ENCODE measurements at regions not wholly inside any gene's neighbourhood (a gene's known extent, or its start where the extent isn't known, plus 50 kb on each side); places are given as distances from the start of the nearest gene placed in this dataset.

DNA sequence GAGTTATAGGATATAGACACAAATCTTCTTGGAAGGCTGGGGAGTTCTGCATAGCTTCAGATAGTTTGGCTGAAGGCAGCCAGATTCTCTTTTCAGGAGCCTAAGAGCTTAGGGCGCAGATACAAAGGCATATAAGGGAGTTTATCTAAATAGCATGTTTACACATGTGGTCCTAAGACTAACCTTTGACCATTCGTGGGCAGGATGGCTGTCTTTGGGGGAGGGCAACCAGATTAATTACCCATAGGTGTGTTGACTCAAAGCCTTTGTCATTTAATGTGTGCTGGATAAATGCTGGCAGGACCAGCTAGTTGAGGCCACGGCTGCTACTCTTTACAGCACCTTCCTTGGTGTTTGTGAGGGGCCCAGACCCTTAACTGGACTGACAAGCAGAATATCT lies 71.8 kb downstream of the IER5 start:
- Histone ChIP-seq H4K91ac (ENCODE audit: low read depth, low read length) (no peak overlapping the region), H2BK12ac (ENCODE audit: low read length) (no peak overlapping the region), H3K79me2 (ENCODE audit: control insufficient read depth, insufficient read depth, low read length, poor library complexity) (no peaks in the 10 kb centered on the region), H4K12ac (ENCODE audit: low read depth, low read length) (no peak overlapping the region), H3K9ac (ENCODE audit: low read length) (no peak overlapping the region), H3K79me1 (ENCODE audit: low read length) (no peaks in the 10 kb centered on the region), H3K14ac (ENCODE audit: low read length) (no peak overlapping the region), H3K23ac (ENCODE audit: low read length) (no peak overlapping the region), H3K4me3 (ENCODE audit: low read depth, low read length) (no peak overlapping the region), H3K4me1 (ENCODE audit: control insufficient read depth in 1 of 2, insufficient read depth in 2 of 2, low read length in 2 of 2) (no peaks in the 10 kb centered on the region), H3K9me3 (ENCODE audit: insufficient read depth, low read depth, low read length) (peaks cover 7% of the 10 kb centered on the region), H3K18ac (ENCODE audit: low read length) (no peak overlapping the region), H3K27ac (ENCODE audit: low read depth, low read length) (no peak overlapping the region), H2AK5ac (ENCODE audit: low read length) (no peak overlapping the region), H3K27me3 (ENCODE audit: insufficient read depth, low read length) (no peaks in the 10 kb centered on the region), H2BK120ac (ENCODE audit: insufficient read depth, low read length, poor library complexity) (no peak overlapping the region), H2BK5ac (ENCODE audit: low read depth, low read length, poor library complexity) (no peak overlapping the region), H3K4ac (ENCODE audit: low read depth, low read length) (no peak overlapping the region), H4K8ac (ENCODE audit: low read depth, low read length) (no peak overlapping the region), H3K36me3 (ENCODE audit: control insufficient read depth in 1 of 2, insufficient read depth in 2 of 2, low read length in 2 of 2) (no peaks in the 10 kb centered on the region), H2AFZ (ENCODE audit: insufficient read depth, low read length, poor library complexity) (no peak overlapping the region), H3K4me2 (ENCODE audit: low read length) (no peak overlapping the region)
- no peak for DNase-seq
- no CpG with 5 or more reads among the region's 3 CpGs for WGBS (ENCODE audit: extremely low coverage, insufficient coverage, insufficient read length)

DNA sequence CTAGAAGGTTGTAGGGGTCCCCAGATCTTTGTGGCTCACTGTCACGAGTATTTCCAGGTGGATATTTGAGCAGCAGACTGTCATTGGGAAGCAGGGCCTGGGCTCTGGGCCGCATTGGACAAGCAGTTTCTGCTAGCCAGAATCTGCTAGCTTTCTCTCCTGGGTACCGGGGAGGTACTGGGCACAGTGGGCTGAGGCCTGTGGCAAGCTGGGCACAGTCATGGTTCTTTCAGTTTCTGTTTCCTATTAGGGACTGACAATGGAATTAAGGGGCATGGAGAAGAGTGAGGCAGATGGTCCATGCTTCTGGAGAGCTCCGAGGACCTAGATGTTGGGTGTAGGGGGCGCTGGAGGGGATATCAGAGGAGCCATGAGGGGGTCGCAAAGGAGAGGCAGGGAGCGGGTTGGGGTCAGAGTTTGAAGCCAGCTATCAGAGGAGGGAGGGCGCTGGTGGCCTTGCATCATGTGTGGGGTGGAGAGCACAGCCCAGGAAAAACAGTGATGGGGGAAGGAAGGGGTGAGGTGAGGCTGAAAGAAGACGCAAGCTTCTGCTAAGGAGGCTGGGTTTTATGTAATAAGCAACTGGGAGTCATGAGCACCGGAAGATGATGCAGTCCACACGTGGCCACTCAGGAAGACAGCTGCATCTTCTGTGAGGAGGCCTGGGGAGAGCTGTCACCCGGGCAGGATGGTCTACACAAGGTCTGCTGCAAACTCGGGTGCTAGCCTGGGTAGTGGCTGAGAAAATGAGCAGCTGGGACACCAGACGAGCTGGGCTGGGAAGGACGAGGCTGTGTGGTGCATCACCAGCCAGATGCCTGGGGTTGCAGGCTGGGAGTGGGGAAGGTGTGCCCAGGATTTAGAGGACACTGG lies 72.7 kb downstream of the IER5 start:
- Histone ChIP-seq H3K23ac (ENCODE audit: low read length) (no peak overlapping the region), H3K14ac (ENCODE audit: low read length) (no peak overlapping the region), H4K12ac (ENCODE audit: low read depth, low read length) (no peak overlapping the region), H4K8ac (ENCODE audit: low read depth, low read length) (no peak overlapping the region), H4K91ac (ENCODE audit: low read depth, low read length) (no peak overlapping the region), H3K79me2 (ENCODE audit: control insufficient read depth, insufficient read depth, low read length, poor library complexity) (no peaks in the 10 kb centered on the region), H2BK12ac (ENCODE audit: low read length) (no peak overlapping the region), H3K9ac (ENCODE audit: low read length) (no peak overlapping the region), H2BK120ac (ENCODE audit: insufficient read depth, low read length, poor library complexity) (no peak overlapping the region), H3K4me3 (ENCODE audit: low read depth, low read length) (no peak overlapping the region), H2AFZ (ENCODE audit: insufficient read depth, low read length, poor library complexity) (no peak overlapping the region), H3K79me1 (ENCODE audit: low read length) (no peaks in the 10 kb centered on the region), H3K9me3 (ENCODE audit: insufficient read depth, low read depth, low read length) (peaks cover 9% of the 10 kb centered on the region), H2AK5ac (ENCODE audit: low read length) (no peak overlapping the region), H3K36me3 (ENCODE audit: control insufficient read depth in 1 of 2, insufficient read depth in 2 of 2, low read length in 2 of 2) (no peaks in the 10 kb centered on the region), H3K18ac (ENCODE audit: low read length) (no peak overlapping the region), H3K4me1 (ENCODE audit: control insufficient read depth in 1 of 2, insufficient read depth in 2 of 2, low read length in 2 of 2) (no peaks in the 10 kb centered on the region), H3K4ac (ENCODE audit: low read depth, low read length) (no peak overlapping the region), H2BK5ac (ENCODE audit: low read depth, low read length, poor library complexity) (no peak overlapping the region), H3K27me3 (ENCODE audit: insufficient read depth, low read length) (no peaks in the 10 kb centered on the region), H3K27ac (ENCODE audit: low read depth, low read length) (no peak overlapping the region), H3K4me2 (ENCODE audit: low read length) (no peak overlapping the region)
- DNase-seq, result no peak
- WGBS (ENCODE audit: extremely low coverage, insufficient coverage, insufficient read length), result no CpG with 5 or more reads among the region's 15 CpGs

DNA sequence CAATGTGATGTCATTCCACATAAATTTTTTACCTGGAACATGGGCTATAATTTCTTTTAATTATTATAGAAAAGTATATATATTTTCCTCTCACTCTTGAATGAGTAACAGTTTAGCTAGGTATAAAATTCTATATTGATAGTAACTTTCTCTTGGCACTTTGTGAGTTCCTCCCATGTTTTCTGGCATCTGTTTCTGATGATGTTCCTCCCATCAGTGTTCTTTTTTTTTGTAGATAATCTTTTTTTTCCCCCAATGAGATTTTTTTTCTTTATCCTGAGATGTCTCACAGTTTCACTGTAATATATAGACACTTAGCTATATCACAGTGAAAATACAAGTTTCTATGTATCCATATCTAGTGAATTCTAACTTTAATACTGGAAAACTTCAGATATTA lies 75.2 kb downstream of the IER5 start:
- no peak for DNase-seq
- Histone ChIP-seq H3K79me2 (ENCODE audit: control insufficient read depth, insufficient read depth, low read length, poor library complexity) (no peaks in the 10 kb centered on the region), H3K4me2 (ENCODE audit: low read length) (no peak overlapping the region), H3K4ac (ENCODE audit: low read depth, low read length) (no peak overlapping the region), H4K91ac (ENCODE audit: low read depth, low read length) (no peak overlapping the region), H4K8ac (ENCODE audit: low read depth, low read length) (no peak overlapping the region), H3K18ac (ENCODE audit: low read length) (no peak overlapping the region), H3K79me1 (ENCODE audit: low read length) (no peaks in the 10 kb centered on the region), H3K27me3 (ENCODE audit: insufficient read depth, low read length) (no peaks in the 10 kb centered on the region), H3K9ac (ENCODE audit: low read length) (no peak overlapping the region), H3K23ac (ENCODE audit: low read length) (no peak overlapping the region), H4K12ac (ENCODE audit: low read depth, low read length) (no peak overlapping the region), H3K4me3 (ENCODE audit: low read depth, low read length) (no peak overlapping the region), H2AFZ (ENCODE audit: insufficient read depth, low read length, poor library complexity) (no peak overlapping the region), H3K9me3 (ENCODE audit: insufficient read depth, low read depth, low read length) (peaks cover 9% of the 10 kb centered on the region), H2BK120ac (ENCODE audit: insufficient read depth, low read length, poor library complexity) (no peak overlapping the region), H3K27ac (ENCODE audit: low read depth, low read length) (no peak overlapping the region), H2BK12ac (ENCODE audit: low read length) (no peak overlapping the region), H2AK5ac (ENCODE audit: low read length) (no peak overlapping the region), H3K4me1 (ENCODE audit: control insufficient read depth in 1 of 2, insufficient read depth in 2 of 2, low read length in 2 of 2) (no peaks in the 10 kb centered on the region), H3K14ac (ENCODE audit: low read length) (no peak overlapping the region), H2BK5ac (ENCODE audit: low read depth, low read length, poor library complexity) (no peak overlapping the region), H3K36me3 (ENCODE audit: control insufficient read depth in 1 of 2, insufficient read depth in 2 of 2, low read length in 2 of 2) (no peaks in the 10 kb centered on the region)

DNA sequence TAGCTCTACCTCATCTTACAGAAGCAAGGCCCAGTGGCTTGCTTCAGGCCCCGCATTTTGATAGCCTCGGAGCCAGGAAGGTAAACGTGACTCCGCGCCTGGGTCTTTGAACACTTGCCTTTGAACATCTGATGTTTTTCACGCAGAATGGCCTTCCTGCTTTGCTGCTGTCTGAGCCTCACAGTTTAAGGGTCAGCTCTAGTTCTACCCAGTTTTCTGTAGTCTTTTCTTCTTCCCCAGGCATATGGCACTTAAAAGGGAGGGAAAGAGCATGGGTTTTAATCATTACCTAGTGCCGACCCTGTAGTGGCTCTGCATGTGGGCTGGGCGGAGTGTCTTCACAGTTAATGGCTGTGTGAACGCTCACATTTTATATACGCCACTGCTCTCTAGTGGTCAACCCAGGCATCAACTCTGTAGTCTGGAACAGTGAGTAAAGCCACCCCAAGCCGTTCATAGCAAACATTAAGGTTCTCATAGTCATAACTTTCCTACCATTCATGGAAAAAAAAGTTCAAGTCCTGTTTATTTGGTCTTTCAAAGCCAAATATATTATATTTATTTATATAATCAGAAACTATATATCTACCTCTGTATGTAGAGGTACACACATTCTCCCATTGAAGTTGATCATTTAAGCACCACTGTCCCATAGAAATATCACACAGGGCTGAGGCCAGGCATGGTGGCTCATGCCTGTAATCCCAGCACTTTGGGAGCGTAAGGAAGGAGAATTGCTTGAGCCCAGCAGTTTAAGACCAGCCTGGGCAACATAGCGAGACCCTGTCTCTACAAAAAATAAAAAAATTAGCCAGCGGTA lies 78.1 kb downstream of the IER5 start:
- no peak overlapping the region for H2BK5ac ChIP-seq (ENCODE audit: low read depth, low read length, poor library complexity)
- H3K23ac ChIP-seq (ENCODE audit: low read length), result no peak overlapping the region

More for the DNA sequence above, 78.1 kb downstream of the IER5 start:
- Histone ChIP-seq H3K4me2 (ENCODE audit: low read length) (no peak overlapping the region), H3K27ac (ENCODE audit: low read depth, low read length) (no peak overlapping the region), H3K4me3 (ENCODE audit: low read depth, low read length) (no peak overlapping the region), H4K91ac (ENCODE audit: low read depth, low read length) (no peak overlapping the region), H3K36me3 (ENCODE audit: control insufficient read depth in 1 of 2, insufficient read depth in 2 of 2, low read length in 2 of 2) (no peaks in the 10 kb centered on the region), H3K79me1 (ENCODE audit: low read length) (no peaks in the 10 kb centered on the region), H4K8ac (ENCODE audit: low read depth, low read length) (no peak overlapping the region), H3K4ac (ENCODE audit: low read depth, low read length) (no peak overlapping the region), H2BK120ac (ENCODE audit: insufficient read depth, low read length, poor library complexity) (no peak overlapping the region), H3K9ac (ENCODE audit: low read length) (no peak overlapping the region), H3K18ac (ENCODE audit: low read length) (no peak overlapping the region), H2AK5ac (ENCODE audit: low read length) (no peak overlapping the region), H3K14ac (ENCODE audit: low read length) (no peak overlapping the region), H3K9me3 (ENCODE audit: insufficient read depth, low read depth, low read length) (peaks cover 7% of the 10 kb centered on the region), H3K27me3 (ENCODE audit: insufficient read depth, low read length) (no peaks in the 10 kb centered on the region), H4K12ac (ENCODE audit: low read depth, low read length) (no peak overlapping the region), H2BK12ac (ENCODE audit: low read length) (no peak overlapping the region), H3K4me1 (ENCODE audit: control insufficient read depth in 1 of 2, insufficient read depth in 2 of 2, low read length in 2 of 2) (no peaks in the 10 kb centered on the region), H2AFZ (ENCODE audit: insufficient read depth, low read length, poor library complexity) (peak overlapping the region; percentile 64), H3K79me2 (ENCODE audit: control insufficient read depth, insufficient read depth, low read length, poor library complexity) (no peaks in the 10 kb centered on the region)
- no CpG with 5 or more reads among the region's 14 CpGs for WGBS (ENCODE audit: extremely low coverage, insufficient coverage, insufficient read length)
- peak; percentile 76 to 90 for DNase-seq

Measured in trophoblast cell (in vitro differentiated cells and primary cell).